ENCODE measurements at regions not wholly inside any gene's neighbourhood (a gene's known extent, or its start where the extent isn't known, plus 50 kb on each side); places are given as distances from the start of the nearest gene placed in this dataset.

DNA sequence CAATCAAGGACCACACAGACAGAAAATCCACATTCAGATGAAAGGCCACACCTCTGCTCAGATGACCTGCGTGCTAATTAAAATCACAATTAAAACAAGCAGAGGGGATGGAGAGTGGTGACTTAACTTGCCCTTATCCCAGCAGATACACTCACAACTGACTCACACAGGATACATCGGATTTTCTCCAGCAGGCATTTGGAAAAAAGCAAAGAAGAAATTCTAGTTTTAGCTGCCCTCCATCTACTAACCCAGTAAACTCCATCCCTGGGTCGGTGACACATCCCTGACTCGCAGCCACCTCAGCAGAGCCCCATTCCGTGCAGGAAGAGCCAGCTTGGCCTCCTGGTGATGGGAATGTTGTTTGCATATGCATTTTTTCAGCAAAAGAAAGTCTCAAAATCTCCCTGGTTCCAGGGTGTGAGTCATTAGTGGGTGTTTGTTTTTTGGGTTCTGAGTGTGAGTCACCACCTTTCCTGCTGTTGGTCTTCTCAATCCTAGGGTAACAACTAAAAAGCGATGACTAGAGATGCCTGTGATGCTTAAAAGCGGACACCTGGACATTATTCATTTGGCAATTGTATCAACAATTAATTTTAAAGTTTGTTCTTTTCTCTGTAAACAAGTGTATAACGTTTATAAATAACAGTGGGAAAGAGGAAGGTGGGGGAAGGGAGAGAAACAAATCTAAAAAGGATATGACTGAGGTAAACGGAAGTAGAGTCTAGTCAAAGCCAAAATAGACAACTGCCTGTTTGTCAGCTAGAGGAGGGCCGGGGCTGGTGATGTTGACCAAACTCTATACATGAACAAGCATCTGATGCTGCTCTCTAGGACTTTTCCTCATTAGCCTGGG lies 49.8 kb upstream of the SLC4A7 start:
- TF ChIP-seq, protein P1, sequence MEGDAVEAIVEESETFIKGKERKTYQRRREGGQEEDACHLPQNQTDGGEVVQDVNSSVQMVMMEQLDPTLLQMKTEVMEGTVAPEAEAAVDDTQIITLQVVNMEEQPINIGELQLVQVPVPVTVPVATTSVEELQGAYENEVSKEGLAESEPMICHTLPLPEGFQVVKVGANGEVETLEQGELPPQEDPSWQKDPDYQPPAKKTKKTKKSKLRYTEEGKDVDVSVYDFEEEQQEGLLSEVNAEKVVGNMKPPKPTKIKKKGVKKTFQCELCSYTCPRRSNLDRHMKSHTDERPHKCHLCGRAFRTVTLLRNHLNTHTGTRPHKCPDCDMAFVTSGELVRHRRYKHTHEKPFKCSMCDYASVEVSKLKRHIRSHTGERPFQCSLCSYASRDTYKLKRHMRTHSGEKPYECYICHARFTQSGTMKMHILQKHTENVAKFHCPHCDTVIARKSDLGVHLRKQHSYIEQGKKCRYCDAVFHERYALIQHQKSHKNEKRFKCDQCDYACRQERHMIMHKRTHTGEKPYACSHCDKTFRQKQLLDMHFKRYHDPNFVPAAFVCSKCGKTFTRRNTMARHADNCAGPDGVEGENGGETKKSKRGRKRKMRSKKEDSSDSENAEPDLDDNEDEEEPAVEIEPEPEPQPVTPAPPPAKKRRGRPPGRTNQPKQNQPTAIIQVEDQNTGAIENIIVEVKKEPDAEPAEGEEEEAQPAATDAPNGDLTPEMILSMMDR (IDR thresholded peaks at IDR 0.05; ENCODE audit: control insufficient read depth, extremely low read depth, insufficient read depth): no peak
- H3K4me3 ChIP-seq (ENCODE audit: low read depth, low read length): no peak overlapping the region
- DNase-seq (ENCODE audit: low read depth): no peak

All from LNCaP clone FGC (cell line).